IPS-18c (cell line): ENCODE measurements at regions not wholly inside any gene's neighbourhood (a gene's known extent, or its start where the extent isn't known, plus 50 kb on each side); places are given as distances from the start of the nearest gene placed in this dataset.

Source experiments
- H3K4me3 ChIP-seq: 2 replicates; pipeline ENCODE4 v1.7.0; 2013; ENCODE audit warnings: low read depth, mild to moderate bottlenecking, low read length, moderate library complexity; ENCODE audit not compliant: insufficient read depth
- H3K9me3 ChIP-seq: one replicate; pipeline ENCODE4 v1.6.1; 2013; ENCODE audit warnings: mild to moderate bottlenecking, low read length, moderate library complexity; ENCODE audit not compliant: control insufficient read depth, insufficient read depth

DNA sequence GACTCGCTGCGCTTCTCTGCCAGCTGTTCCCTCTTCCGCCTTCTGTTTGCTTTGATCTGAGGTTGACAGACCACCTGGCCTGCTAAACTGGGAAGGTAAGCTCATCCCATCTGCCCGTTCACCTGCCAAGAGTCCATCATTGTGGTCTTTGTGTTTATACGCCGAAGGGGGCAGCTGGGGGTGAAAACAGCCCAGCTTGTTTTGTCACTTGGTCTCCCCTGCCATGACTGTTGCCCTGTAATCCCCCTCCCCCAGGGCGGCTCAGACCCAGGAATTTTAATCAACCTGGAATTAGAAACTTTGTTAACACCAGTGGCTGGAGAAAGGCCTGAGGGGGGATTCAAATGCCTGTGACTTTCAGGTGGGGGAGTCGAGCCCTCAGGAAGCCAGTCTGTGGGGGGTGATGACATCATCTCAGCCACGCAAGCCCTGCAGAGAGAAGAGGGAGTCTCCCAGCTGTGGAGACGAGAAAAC is 333.3 kb downstream of the BCOR start:
- no peak overlapping the region for H3K4me3 ChIP-seq
- H3K9me3 ChIP-seq: no peaks in the 10 kb centered on the region

DNA sequence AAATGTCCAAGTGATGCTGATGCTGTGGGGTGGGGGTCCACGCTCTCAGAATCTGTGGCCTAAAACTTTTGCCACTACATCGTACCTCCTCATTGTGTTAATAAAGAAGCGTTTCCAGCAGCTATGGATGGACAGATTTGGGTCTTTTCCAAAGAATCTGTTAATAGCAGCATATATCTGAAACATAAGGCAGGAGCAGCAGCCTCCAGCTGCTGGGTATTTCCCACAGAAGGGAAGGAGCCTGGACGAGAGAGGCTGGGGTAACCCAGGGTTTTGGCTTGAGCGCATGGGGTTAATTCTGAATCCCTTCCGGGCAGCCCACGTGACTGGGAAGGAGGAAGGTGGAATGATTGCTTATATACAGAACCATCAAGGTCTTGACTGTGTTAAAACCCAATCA is 332.4 kb downstream of the BCOR start:
- Histone ChIP-seq H3K9me3 (peaks cover 4% of the 10 kb centered on the region), H3K4me3 (no peak overlapping the region; the same call in 1 of the 2 replicates)

DNA sequence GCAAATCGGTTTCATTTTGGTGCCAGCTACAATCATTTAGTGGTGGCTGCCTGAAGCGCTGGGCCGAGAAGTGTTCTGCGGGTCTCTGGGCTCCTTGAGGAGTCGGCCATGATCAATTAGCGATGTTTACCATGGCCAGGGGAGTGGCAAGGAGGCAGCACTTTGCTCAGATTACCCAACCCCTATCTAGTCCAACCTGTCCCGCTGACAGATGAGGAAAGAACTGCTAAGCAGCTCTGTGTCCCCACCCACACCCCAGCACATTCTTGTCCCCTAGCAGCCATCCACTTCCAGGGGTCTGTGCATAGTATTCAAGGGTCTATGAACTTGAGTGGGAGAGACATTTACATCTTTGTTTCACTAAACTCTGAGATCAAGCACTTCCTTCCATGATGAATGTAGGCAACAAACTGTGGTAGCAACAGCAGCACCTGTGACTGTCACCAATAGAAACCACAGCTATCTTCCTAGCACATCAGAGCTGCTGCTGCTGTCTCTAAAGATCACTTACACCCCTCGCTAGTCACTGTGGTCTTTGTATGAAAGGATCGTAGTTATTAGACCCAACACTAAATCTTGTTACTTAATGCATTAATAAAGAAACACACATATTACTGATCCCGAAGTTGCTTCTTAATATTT is 331.6 kb downstream of the BCOR start:
- peaks cover 4% of the 10 kb centered on the region for H3K9me3 ChIP-seq
- no peak overlapping the region for H3K4me3 ChIP-seq

DNA sequence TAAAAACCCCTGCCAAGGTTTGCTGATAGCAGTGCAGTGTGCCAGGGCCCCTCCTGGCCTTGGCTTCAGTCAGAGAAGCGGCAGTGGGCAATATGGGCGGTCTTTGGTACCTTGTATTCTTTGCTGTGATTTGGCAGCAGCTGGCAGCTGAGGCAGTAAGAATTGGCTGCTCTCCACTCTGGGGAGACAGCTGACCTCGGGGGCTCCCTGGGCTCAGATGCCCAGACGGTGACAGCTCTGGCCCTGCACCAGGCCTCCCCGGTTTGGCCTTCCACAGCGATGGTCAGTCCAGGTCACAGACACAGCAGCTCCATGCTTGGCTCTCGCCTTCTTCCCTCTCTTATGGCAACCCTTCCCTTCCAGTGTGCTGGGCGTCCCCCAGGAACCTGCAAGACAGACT is 330.9 kb downstream of the BCOR start:
- Histone ChIP-seq H3K9me3 (peaks cover 4% of the 10 kb centered on the region), H3K4me3 (no peak overlapping the region)

DNA sequence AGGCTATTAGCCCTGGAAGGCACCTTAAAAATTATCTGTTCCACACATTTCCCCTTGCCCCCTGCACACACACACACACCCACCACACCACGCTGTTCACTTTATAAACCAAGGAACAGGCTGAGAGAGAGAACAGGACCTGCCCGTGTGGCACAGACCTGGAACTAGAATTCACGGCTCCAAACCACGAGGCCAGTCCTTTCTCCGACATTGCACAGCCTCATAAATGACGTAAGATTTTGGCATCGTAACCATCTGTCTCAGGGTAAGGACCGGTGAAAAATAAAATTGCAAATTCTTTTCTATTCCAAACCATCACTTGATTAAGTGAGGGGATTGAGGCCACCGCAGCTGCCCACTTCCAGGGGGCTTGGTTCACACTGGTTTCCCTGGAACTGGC is 330.3 kb downstream of the BCOR start:
- H3K9me3 ChIP-seq: peaks cover 4% of the 10 kb centered on the region
- H3K4me3 ChIP-seq: no peak overlapping the region

DNA sequence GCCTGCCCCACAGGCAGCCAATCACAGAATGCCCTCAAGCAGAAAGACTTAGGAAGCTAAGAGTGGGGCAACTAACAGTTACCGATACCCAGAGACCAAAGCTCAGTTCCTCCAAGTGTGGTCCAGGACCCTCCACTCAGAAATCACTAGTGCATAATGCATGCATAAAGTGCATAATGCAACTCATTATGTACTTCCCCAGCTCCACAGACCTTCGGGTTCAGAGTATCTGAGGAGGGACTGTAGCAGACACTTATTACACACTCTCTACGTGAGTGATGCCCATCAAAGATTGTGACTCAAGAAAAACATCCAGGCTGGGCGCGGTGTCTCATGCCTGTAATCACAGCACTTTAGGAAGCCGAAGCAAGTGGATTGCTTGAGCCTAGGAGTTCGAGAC is 328.0 kb downstream of the BCOR start:
- Histone ChIP-seq H3K4me3 (no peak overlapping the region), H3K9me3 (peaks cover 4% of the 10 kb centered on the region)

DNA sequence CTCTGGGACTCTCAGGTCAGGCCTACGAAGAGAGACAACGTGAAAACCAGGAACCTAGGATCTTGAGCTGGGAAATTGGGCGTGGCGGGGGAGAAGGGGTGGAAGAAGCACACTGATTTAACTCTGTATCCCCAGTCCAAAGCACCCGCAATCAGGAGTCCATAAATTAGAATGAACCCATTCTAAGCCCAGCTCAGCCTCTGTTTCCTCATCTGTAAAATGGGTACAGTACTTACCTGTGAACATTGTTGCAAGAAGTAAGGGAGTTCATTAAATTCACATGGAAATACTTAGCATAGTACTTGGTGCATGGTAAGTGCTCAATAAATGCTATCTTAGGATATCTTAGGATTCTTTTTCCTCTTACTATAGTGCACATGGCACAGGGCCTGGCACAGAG is 326.7 kb downstream of the BCOR start:
- H3K9me3 ChIP-seq: peaks cover 4% of the 10 kb centered on the region
- H3K4me3 ChIP-seq: no peak overlapping the region

DNA sequence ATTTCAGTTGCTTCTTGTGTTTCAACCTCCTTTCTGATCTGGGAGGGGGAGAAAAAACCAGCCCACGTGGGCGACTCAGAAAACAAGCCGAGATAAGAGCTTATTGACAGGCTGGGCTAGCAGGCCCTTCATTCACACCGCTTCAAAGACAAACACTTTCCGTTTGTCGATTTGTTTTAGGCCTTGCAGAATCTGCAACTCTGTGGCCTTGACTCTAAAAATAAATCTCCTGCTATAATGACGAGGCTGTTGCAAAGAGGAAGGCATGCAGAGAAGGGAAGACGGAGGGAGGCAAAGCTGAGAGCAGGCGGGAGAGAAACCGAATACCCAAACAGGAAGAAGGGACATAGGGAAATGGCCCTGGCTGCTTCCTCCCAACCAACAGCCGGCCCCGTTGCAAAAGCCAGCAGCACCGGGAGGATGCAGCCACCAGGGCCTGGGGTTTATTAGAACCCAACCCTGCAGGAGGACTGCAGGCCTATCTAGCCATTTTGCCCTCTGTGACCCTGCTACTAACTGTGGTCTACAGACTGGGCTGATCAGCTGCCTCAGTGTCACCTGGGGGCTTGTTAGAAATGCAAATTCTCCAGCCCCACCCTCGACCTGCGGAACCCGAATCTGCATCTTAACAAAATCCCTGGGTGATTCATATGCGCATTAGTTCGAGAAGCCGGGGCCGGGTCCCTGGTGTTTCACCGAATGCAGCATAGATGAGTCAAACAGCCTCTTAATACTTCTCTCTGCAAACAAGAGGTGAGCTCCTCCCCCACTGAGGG is 325.5 kb downstream of the BCOR start:
- Histone ChIP-seq H3K9me3 (peaks cover 4% of the 10 kb centered on the region), H3K4me3 (no peak overlapping the region)

DNA sequence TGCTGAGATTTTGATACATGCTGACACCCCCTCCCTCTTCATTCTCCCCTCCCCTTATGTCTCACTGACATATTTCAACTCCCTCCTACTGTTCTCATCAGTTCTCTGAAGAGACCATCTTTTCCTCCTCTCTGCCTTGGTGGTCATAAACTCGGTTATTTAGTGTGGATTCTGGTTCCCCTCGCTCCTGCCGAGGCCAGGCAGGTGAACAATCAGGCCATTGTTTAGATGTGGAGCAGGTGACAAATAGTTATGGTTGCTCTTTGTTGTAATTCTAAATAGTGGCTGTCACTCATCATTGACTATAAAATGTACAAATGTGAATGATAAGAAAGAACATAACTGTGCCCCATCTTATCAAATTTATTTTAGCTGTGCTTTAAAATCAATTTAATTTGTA is 324.6 kb downstream of the BCOR start:
- Histone ChIP-seq H3K4me3 (peak overlapping the region; percentile 20; the same call in 1 of the 2 replicates), H3K9me3 (peaks cover 4% of the 10 kb centered on the region)

DNA sequence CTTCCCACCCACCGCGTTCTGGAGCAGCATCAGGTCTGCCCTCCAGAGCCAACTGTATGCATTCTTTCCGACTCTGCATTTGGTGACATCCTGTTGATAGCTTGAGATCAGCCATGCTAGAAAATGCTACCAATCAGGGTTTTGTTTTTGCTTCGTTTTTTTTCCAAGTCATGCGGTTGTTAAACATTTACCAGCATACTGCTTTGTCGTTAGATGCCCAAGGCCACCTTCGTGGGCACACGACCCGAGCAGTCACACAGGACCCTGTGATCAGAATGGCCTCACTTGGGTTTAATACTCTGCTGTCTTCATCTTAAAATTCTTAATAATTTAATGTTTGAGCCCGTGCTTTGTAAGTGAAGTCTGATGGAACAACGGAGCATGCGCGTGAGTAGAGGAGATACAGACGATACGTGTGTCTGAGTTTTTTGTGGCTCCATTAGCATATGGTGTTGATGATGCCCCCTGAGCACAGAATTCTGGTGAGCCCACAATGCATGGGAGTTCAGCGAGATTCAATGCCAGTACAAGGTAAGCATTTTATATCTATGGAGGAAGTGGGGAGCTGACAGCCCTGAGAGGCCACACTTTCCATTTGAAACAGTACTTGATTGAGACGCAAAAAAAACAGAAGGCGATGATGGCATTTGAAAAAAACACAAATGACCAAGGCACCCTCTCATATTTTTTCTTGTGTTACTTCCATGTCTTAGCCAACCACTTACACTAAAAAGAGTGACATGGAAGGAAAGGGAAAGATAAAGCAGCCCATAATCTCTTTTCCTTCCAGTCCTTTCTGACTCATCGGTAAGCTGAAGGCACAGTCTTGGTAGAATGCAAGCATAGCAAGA is 323.6 kb downstream of the BCOR start:
- H3K4me3 ChIP-seq: no peak overlapping the region
- H3K9me3 ChIP-seq: peaks cover 4% of the 10 kb centered on the region

DNA sequence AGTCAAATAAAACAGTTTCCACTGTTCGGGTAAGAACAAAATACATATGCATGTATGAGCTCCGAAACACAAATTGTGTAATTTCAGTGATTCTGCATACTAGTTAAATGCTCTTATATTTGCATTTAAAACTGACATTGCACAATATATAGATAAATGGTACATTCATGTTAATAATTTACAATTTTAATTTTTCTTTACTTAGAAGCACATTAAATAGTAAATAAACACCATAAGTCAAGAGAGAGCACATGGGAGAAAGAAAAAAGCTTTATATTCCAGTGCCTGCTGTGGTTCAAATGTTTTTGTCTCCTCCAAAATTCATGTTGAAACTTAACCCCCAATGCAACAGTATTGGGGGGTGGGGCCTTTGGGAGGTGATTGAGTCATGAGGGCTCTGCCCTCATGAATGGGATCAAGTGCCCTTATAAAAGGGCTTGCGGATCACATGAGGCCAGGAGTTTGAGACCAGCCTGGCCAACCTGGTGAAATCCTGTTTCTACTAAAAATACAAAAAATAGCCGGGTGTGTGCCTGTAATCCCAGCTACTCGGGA is 322.9 kb downstream of the BCOR start:
- peaks cover 4% of the 10 kb centered on the region for H3K9me3 ChIP-seq
- no peak overlapping the region for H3K4me3 ChIP-seq

DNA sequence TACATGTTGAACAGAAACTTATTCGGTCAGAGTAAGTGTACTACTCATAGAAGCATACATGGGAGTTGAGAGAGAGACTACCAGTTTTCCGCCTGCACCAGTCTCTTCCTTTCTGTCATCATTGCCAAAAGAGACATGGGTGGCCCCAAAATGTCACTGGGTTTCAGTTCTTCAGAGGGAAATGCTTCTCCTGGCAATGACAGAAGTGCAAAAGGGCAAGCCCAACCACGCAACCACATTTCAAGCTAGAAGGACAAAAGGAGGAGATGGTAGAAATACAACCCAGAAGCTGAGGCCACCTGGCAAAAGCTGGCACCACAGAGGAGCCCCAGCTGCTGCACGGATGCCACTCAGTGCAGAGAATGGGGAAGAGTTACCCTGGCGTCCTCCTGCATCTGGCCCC is 320.1 kb downstream of the BCOR start:
- Histone ChIP-seq H3K4me3 (no peak overlapping the region), H3K9me3 (no peaks in the 10 kb centered on the region)

DNA sequence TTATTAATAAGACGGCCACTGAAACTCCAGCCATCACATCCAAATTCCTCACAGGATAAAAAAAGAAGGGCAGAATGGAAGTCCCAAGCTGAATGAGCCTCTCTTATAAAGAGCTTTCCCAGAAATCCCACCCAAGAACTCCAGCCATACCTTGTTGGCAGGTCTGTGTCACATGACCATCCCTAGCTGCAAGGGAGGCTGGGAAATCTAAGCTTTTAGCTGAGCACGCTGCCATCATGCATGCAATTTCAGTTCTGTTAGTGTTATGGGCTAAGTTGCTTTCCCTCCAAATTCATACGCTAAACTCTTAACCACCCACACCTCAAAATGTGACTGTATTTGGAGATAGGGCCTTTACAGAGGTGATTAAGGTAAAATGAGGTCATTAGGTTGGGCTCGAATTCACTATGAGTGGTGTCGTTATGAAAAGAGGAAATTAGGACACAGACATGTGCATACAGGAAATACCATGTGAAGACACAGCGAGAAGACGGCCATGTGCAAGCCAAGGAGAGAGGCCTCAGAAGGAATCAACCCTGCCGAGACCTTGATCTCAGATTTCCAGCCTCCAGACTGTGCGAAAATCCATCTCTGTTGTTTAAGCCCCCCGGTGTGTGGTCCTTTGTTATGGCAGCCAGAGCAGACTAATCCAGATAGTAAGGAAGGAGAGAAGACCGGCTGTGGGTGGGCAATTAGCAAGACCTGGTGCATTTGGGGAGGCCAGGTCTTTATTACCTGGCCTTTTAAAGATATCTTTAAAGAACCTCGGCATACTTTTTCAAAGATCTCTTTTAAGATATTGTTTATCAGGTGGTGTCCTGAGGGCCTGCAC is 317.6 kb downstream of the BCOR start:
- H3K9me3 ChIP-seq: no peaks in the 10 kb centered on the region
- H3K4me3 ChIP-seq: no peak overlapping the region

DNA sequence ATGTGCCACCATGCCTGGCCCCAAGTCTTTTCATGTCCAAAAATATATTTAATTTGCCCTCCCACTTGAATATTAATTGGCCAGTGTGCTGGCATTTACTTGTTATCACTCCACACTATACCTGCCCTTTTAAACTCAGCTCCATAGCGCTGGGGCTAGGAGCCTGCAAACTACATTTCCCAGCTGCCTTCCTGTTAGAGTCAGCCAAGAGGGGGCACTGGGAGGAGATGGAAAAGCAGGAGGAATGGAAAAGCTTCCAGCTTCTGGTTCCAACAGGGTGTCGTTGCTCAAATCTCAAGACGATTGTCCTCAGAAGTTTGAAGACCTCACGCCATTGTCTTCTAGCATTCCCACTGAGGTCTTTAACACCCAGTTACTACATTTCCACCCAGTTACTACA is 315.5 kb downstream of the BCOR start:
- Histone ChIP-seq H3K9me3 (peaks cover 1% of the 10 kb centered on the region), H3K4me3 (no peak overlapping the region)

DNA sequence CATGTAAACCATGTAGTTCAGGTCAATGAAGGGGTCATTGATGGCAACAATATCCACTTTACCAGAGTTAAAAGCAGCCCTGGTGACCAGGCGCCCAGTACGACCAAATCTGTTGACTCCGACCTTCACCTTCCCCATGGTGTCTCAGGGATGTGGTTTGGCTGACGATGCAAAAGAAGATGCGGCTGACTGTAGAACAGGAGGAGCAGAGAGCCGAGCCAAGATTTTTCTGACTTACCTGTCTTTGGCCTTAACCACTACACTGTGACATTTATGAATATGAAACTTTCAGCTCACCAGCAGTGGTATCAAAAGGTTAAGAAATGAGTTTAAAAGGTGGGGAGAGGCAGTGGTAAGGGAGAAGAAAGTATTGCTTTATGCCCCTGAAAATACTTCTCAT is 309.8 kb downstream of the BCOR start:
- no peak overlapping the region for H3K4me3 ChIP-seq
- H3K9me3 ChIP-seq: peaks cover 11% of the 10 kb centered on the region

DNA sequence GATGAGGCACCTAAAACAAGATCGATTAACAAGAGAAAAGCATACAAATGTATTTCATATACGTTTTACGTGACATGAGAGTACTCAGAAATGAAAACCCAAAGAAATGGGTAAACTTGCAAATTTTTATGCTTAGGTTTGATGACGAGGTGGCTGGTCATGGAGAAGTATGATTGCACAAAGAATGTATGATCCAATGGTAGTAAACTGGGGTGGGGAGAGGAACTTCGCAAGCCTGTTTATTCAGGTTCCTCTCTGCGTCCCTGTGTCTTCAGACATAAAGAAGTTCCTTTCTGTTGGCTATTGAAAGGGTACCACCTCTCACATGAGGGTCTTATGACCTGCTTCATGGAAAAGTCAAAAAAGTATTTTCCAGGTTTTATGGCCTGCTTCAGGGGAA is 309.2 kb downstream of the BCOR start:
- Histone ChIP-seq H3K4me3 (no peak overlapping the region), H3K9me3 (peaks cover 11% of the 10 kb centered on the region)

DNA sequence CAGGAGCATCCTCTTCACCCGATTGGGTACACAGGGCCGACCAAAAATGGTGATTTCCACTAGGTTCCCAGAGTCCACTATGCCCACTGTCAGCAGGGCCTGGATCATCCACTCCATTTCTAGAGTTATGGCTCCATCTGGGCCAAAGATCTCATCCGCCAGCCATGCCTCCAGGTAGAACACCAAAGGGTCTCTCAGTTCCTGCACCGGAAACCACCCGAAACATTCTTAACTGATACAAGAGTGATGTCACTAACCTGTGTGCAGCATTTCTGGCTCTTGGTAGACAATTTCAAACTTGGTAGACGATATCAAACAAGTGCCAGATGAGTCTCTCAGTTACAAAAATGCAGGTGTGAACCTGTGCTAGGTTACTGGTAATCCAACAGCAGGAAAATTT is 306.1 kb downstream of the BCOR start:
- H3K4me3 ChIP-seq: no peak overlapping the region
- H3K9me3 ChIP-seq: peaks cover 11% of the 10 kb centered on the region
